Astrocyte (in vitro differentiated cells and primary cell): ENCODE measurements at regions not wholly inside any gene's neighbourhood (a gene's known extent, or its start where the extent isn't known, plus 50 kb on each side); places are given as distances from the start of the nearest gene placed in this dataset.

Source experiments
- DNase-seq: peaks from one replicate; pipeline ENCODE4 v3.0.0-alpha.2; 2010; ENCODE audit warnings: low read depth
- FAIRE-seq: peaks from 2 replicates; lab custom pipeline; 2011; peaks lifted over from hg19 to GRCh38; lab: Jason Lieb, UNC
- H2AFZ ChIP-seq: 2 replicates; pipeline ENCODE4 v1.6.0; 2012; ENCODE audit warnings: low read depth, low read length, inconsistent platforms
- H3K27ac ChIP-seq: 2 replicates; pipeline ENCODE4 v1.5.1; 2011; ENCODE audit warnings: low read depth, low read length, inconsistent platforms
- H3K27me3 ChIP-seq: 2 replicates; pipeline ENCODE4 v1.6.0; 2011; ENCODE audit warnings: low read length, inconsistent platforms; ENCODE audit not compliant: insufficient read depth
- H3K36me3 ChIP-seq: 2 replicates; pipeline ENCODE4 v1.5.1; 2011; ENCODE audit warnings: low read length, inconsistent platforms; ENCODE audit not compliant: insufficient read depth
- H3K4me1 ChIP-seq: 2 replicates; pipeline ENCODE4 v1.5.1; 2011; ENCODE audit warnings: low read length, inconsistent platforms; ENCODE audit not compliant: insufficient read depth
- H3K4me2 ChIP-seq: 2 replicates; pipeline ENCODE4 v1.6.0; 2012; ENCODE audit warnings: low read length, inconsistent platforms
- H3K4me3 ChIP-seq: 2 replicates; pipeline ENCODE4 v1.5.1; 2011; ENCODE audit warnings: low read depth, mild to moderate bottlenecking, low read length, inconsistent platforms; ENCODE audit not compliant: insufficient read depth
- H3K79me2 ChIP-seq: 2 replicates; pipeline ENCODE4 v1.6.0; 2012; ENCODE audit warnings: mild to moderate bottlenecking, low read length, inconsistent platforms; ENCODE audit not compliant: insufficient read depth
- H3K9ac ChIP-seq: 2 replicates; pipeline ENCODE4 v1.6.0; 2012; ENCODE audit warnings: mild to moderate bottlenecking, low read length, inconsistent platforms
- H3K9me3 ChIP-seq: 2 replicates; pipeline ENCODE4 v1.5.1; 2012; ENCODE audit warnings: low read depth, mild to moderate bottlenecking, low read length, inconsistent platforms; ENCODE audit not compliant: insufficient read depth
- H4K20me1 ChIP-seq: 2 replicates; pipeline ENCODE4 v1.6.0; 2012; ENCODE audit warnings: low read length, inconsistent platforms; ENCODE audit not compliant: insufficient read depth
- H3K27ac Mint-ChIP-seq: one replicate; pipeline ENCODE4 v1.8.0; 2021; ENCODE audit warnings: mild to moderate bottlenecking, mixed read lengths; ENCODE audit not compliant: unreplicated experiment
- H3K27me3 Mint-ChIP-seq: one replicate; pipeline ENCODE4 v1.8.0; 2021; ENCODE audit warnings: low read depth, mixed read lengths; ENCODE audit not compliant: unreplicated experiment
- H3K36me3 Mint-ChIP-seq: one replicate; pipeline ENCODE4 v1.8.0; 2021; ENCODE audit warnings: low read depth, mixed read lengths; ENCODE audit not compliant: unreplicated experiment
- H3K4me1 Mint-ChIP-seq: one replicate; pipeline ENCODE4 v1.8.0; 2021; ENCODE audit warnings: low read depth, mixed read lengths; ENCODE audit not compliant: unreplicated experiment
- H3K4me3 Mint-ChIP-seq: one replicate; pipeline ENCODE4 v1.8.0; 2021; ENCODE audit warnings: mild to moderate bottlenecking, moderate library complexity, mixed read lengths; ENCODE audit not compliant: unreplicated experiment
- H3K9me3 Mint-ChIP-seq: one replicate; pipeline ENCODE4 v1.8.0; 2021; ENCODE audit warnings: mild to moderate bottlenecking, mixed read lengths; ENCODE audit not compliant: unreplicated experiment
- EZH2 ChIP-seq: IDR thresholded peaks from 2 replicates; pipeline ENCODE4 v1.6.1; 2012; ENCODE audit warnings: mild to moderate bottlenecking, low read length, inconsistent platforms; ENCODE audit not compliant: insufficient read depth
- TF ChIP-seq, protein P1 (sequence below): IDR thresholded peaks from 2 replicates; pipeline ENCODE4 v1.5.1; 2011; ENCODE audit warnings: low read depth, mild to moderate bottlenecking, inconsistent platforms, low read length, moderate library complexity; ENCODE audit not compliant: insufficient read depth

DNA sequence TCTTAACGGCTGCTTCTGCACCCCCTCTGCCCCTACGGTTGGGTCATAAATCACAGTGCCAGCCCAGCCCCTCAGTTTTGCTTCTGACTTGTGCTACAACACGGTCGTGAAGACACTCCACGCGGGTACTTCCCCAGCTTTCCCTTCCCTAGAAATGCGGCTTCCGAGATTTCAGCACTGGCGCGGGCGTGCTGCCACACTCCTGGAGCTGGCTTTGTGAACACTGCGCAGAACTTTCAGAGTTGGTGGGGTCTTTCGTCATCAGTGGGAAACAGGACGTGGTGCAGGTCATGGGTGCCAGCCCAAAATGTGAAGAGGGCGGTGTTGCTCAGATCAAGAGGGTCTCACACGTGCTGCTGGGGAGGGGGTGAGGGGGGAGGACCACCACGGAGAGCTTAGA is 733.0 kb upstream of the SALL3 start:
- H3K9me3 Mint-ChIP-seq = peaks cover 20% of the 10 kb centered on the region
- H2AFZ ChIP-seq = no peak overlapping the region

DNA sequence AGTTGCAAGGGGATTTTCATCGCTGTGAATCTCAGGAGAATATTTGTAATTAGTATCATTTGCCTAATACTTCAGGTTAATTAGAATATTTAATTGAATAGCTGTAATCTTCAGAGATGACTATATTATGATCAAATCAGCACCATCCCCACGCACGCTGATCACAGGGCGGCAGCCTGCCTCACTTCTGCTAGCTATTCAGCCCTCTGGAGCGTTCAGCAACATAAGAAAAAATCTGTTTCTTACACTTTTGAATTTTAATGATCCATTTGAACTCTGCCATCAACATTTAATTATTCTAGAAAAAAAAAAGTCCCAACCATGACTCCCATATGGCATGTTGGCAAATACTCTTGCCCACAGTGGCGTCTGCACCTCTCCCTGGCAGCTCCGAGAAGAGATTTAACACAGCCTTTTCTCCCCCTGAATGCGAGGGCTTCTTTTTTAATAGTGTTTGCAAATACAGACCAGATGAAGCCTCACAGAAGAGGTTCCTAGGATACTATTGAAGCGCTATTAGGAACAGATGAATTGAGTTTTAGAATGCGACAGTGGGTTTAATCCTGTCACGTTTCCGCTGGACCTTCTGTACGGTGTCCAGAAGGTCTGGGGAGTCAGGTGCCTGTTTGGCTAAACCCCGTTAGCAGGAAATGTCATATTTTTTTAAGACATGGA is 731.9 kb upstream of the SALL3 start:
- H3K9ac ChIP-seq = no peak overlapping the region
- no peaks in the 10 kb centered on the region for H4K20me1 ChIP-seq
- H3K4me3 Mint-ChIP-seq = no peak overlapping the region
- H3K4me3 ChIP-seq = no peak overlapping the region
- peaks cover 21% of the 10 kb centered on the region for H3K9me3 Mint-ChIP-seq
- no peaks in the 10 kb centered on the region for H3K4me1 ChIP-seq
- DNase-seq (no peak), FAIRE-seq (no peak)
- no peaks in the 10 kb centered on the region for H3K36me3 ChIP-seq
- H3K27ac ChIP-seq = no peak overlapping the region
- TF ChIP-seq EZH2 = no peak
- TF ChIP-seq, protein P1, sequence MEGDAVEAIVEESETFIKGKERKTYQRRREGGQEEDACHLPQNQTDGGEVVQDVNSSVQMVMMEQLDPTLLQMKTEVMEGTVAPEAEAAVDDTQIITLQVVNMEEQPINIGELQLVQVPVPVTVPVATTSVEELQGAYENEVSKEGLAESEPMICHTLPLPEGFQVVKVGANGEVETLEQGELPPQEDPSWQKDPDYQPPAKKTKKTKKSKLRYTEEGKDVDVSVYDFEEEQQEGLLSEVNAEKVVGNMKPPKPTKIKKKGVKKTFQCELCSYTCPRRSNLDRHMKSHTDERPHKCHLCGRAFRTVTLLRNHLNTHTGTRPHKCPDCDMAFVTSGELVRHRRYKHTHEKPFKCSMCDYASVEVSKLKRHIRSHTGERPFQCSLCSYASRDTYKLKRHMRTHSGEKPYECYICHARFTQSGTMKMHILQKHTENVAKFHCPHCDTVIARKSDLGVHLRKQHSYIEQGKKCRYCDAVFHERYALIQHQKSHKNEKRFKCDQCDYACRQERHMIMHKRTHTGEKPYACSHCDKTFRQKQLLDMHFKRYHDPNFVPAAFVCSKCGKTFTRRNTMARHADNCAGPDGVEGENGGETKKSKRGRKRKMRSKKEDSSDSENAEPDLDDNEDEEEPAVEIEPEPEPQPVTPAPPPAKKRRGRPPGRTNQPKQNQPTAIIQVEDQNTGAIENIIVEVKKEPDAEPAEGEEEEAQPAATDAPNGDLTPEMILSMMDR = no peak
- peaks cover 13% of the 10 kb centered on the region for H3K9me3 ChIP-seq
- no peak overlapping the region for H3K4me2 ChIP-seq
- H3K27ac Mint-ChIP-seq = no peak overlapping the region
- no peaks in the 10 kb centered on the region for H3K79me2 ChIP-seq
- no peaks in the 10 kb centered on the region for H3K36me3 Mint-ChIP-seq
- no peaks in the 10 kb centered on the region for H3K27me3 ChIP-seq
- no peak overlapping the region for H2AFZ ChIP-seq
- no peaks in the 10 kb centered on the region for H3K27me3 Mint-ChIP-seq
- H3K4me1 Mint-ChIP-seq = no peaks in the 10 kb centered on the region

More for the DNA sequence above, 733.0 kb upstream of the SALL3 start:
- TF ChIP-seq, protein P1 = no peak
- no peak for TF ChIP-seq EZH2
- Histone ChIP-seq H4K20me1 (no peaks in the 10 kb centered on the region), H3K79me2 (no peaks in the 10 kb centered on the region), H3K9ac (no peak overlapping the region), H3K9me3 (peaks cover 13% of the 10 kb centered on the region), H3K27ac (no peak overlapping the region), H3K4me1 (no peaks in the 10 kb centered on the region), H3K4me3 (no peak overlapping the region), H3K27me3 (no peaks in the 10 kb centered on the region), H3K4me2 (no peak overlapping the region), H3K36me3 (no peaks in the 10 kb centered on the region)
- Mint-ChIP-seq H3K4me1 (no peaks in the 10 kb centered on the region), H3K4me3 (no peak overlapping the region), H3K27me3 (no peaks in the 10 kb centered on the region), H3K36me3 (no peaks in the 10 kb centered on the region), H3K27ac (no peak overlapping the region)
- DNase-seq (no peak), FAIRE-seq (no peak)

DNA sequence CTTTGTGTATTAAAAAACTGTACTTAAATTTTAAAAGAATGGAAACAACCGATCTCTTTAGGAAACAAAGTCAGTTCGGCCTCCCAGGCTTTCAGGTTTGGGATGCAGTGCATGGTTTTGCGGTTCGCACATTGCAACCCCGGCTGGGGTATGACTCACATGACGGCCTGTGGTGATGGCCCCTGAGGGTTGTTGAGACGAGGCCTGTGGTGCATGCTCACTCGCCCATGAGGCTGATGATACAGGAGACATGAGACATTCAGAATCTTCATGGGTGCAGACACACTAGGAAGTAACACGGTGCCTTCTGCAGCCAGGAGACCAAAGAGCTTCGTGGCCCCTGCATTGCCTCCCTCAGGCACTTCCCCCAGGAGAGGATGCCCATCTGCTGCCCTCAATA is 724.6 kb upstream of the SALL3 start:
- no peaks in the 10 kb centered on the region for H4K20me1 ChIP-seq
- no peak overlapping the region for H2AFZ ChIP-seq
- H3K27ac ChIP-seq = no peak overlapping the region
- FAIRE-seq = no peak
- Mint-ChIP-seq H3K4me3 (no peak overlapping the region), H3K4me1 (no peaks in the 10 kb centered on the region), H3K27me3 (no peaks in the 10 kb centered on the region), H3K9me3 (peaks cover 4% of the 10 kb centered on the region), H3K36me3 (no peaks in the 10 kb centered on the region), H3K27ac (no peak overlapping the region)
- no peak overlapping the region for H3K4me3 ChIP-seq
- no peaks in the 10 kb centered on the region for H3K27me3 ChIP-seq
- TF ChIP-seq EZH2 = no peak
- TF ChIP-seq, protein P1 = no peak
- H3K4me2 ChIP-seq = no peak overlapping the region
- no peaks in the 10 kb centered on the region for H3K79me2 ChIP-seq
- peaks cover 2% of the 10 kb centered on the region for H3K9me3 ChIP-seq
- H3K36me3 ChIP-seq = no peaks in the 10 kb centered on the region
- H3K9ac ChIP-seq = no peak overlapping the region
- DNase-seq = no peak
- H3K4me1 ChIP-seq = no peaks in the 10 kb centered on the region
